ENCODE measurements at regions not wholly inside any gene's neighbourhood (a gene's known extent, or its start where the extent isn't known, plus 50 kb on each side); places are given as distances from the start of the nearest gene placed in this dataset.

GRCh38 chr2:238645716-238646115, 202.2 kb upstream of the TWIST2 start:
- no peak for TF ChIP-seq POLR2A (IDR thresholded peaks at IDR 0.05)
- TF ChIP-seq, protein P1, sequence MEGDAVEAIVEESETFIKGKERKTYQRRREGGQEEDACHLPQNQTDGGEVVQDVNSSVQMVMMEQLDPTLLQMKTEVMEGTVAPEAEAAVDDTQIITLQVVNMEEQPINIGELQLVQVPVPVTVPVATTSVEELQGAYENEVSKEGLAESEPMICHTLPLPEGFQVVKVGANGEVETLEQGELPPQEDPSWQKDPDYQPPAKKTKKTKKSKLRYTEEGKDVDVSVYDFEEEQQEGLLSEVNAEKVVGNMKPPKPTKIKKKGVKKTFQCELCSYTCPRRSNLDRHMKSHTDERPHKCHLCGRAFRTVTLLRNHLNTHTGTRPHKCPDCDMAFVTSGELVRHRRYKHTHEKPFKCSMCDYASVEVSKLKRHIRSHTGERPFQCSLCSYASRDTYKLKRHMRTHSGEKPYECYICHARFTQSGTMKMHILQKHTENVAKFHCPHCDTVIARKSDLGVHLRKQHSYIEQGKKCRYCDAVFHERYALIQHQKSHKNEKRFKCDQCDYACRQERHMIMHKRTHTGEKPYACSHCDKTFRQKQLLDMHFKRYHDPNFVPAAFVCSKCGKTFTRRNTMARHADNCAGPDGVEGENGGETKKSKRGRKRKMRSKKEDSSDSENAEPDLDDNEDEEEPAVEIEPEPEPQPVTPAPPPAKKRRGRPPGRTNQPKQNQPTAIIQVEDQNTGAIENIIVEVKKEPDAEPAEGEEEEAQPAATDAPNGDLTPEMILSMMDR (IDR thresholded peaks at IDR 0.05): no peak
